Activated CD4-positive, alpha-beta memory T cell treated with anti-CD3 and anti-CD28 coated beads for 36 hours (primary cell): ENCODE measurements at regions not wholly inside any gene's neighbourhood (a gene's known extent, or its start where the extent isn't known, plus 50 kb on each side); places are given as distances from the start of the nearest gene placed in this dataset.
"Not testable (repeated sequence)": the region's sequence is repeated elsewhere in the genome, so short reads cannot be mapped to it uniquely, and the experiment has no call there.

Experiments used
- CTCF ChIA-PET: fragments of 350-600 bp; sonication (Branson Sonifier 250); formaldehyde crosslinking; loops from one replicate; lab custom pipeline; 2021; ENCODE audit warnings: antibody characterized with exemption, inconsistent platforms; lab: Charles Lee
- POLR2A ChIA-PET: fragments of 350-600 bp; sonication (Branson Sonifier 250); formaldehyde crosslinking; loops from one replicate; lab custom pipeline; 2021; ENCODE audit warnings: antibody characterized with exemption; lab: Charles Lee
- DNase-seq: peaks from one replicate; pipeline ENCODE4 v3.0.0-alpha.2; 2020
- H3K27ac Mint-ChIP-seq: one replicate; pipeline ENCODE4 v1.8.0; 2021; ENCODE audit warnings: mixed read lengths
- H3K27me3 Mint-ChIP-seq: one replicate; pipeline ENCODE4 v1.8.0; 2021; ENCODE audit warnings: mixed read lengths
- H3K36me3 Mint-ChIP-seq: one replicate; pipeline ENCODE4 v1.8.0; 2021; ENCODE audit warnings: mixed read lengths
- H3K4me1 Mint-ChIP-seq: one replicate; pipeline ENCODE4 v1.8.0; 2021; ENCODE audit warnings: low read depth, mixed read lengths
- H3K4me3 Mint-ChIP-seq: one replicate; pipeline ENCODE4 v1.8.0; 2021; ENCODE audit warnings: mild to moderate bottlenecking, mixed read lengths
- H3K9me3 Mint-ChIP-seq: one replicate; pipeline ENCODE4 v1.8.0; 2021; ENCODE audit warnings: mixed read lengths
- intact Hi-C: fragments of 100-400 bp; cut with micrococcal nuclease; formaldehyde crosslinking; loops from one replicate; pipeline ENCODE4 v1.15.1; 2023

DNA sequence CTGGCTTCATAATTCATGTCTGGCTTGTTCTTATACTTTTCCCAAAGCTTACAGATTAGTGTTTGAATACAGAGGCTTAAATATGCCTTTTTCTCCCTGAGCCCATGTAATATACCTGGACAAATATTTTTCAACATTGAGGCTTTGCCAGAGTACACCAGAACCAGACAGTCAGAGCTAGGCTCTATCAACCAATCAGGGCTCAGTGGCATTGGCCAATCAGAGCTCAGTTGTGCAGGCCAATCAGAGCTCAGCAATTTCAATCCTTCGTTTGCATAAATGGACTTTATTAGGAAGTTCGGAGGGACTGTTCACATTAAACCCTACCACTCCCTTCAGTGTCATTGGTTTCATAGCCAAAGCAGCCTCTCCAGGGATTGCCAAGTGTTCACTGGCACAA, 51.2 kb upstream of the TMSB15B start:
- CTCF ChIA-PET, result interaction anchor here (0.8 kb wide), 1 partner anchor 66 kb away, joined by 4 read pairs; no protein-coding TSS in a partner anchor
- POLR2A ChIA-PET, result no interaction called here
- Mint-ChIP-seq H3K9me3 (no peaks in the 10 kb centered on the region), H3K27ac (no peak overlapping the region), H3K4me3 (no peak overlapping the region), H3K27me3 (no peaks in the 10 kb centered on the region), H3K4me1 (no peaks in the 10 kb centered on the region), H3K36me3 (peaks cover 3% of the 10 kb centered on the region)
- no peak for DNase-seq
- intact Hi-C loops, result no loop called here

- no peaks in the 10 kb centered on the region for H3K9me3 Mint-ChIP-seq
- no peaks in the 10 kb centered on the region for H3K4me1 Mint-ChIP-seq
- H3K27ac Mint-ChIP-seq, result no peak overlapping the region
- no peaks in the 10 kb centered on the region for H3K27me3 Mint-ChIP-seq
- CTCF ChIA-PET, result interaction anchor here (0.8 kb wide), 1 partner anchor 65 kb away, joined by 4 read pairs; no protein-coding TSS in a partner anchor
- no peak for DNase-seq
- intact Hi-C loops, result no loop called here
- POLR2A ChIA-PET, result no interaction called here
- H3K36me3 Mint-ChIP-seq, result peaks cover 3% of the 10 kb centered on the region
- H3K4me3 Mint-ChIP-seq, result no peak overlapping the region
Measured at GRCh38 chrX:103910430-103910829, 52.0 kb upstream of the TMSB15B start.

- H3K9me3 Mint-ChIP-seq, result peaks cover 3% of the 10 kb centered on the region
- no peaks in the 10 kb centered on the region for H3K4me1 Mint-ChIP-seq
- H3K4me3 Mint-ChIP-seq, result no peak overlapping the region
- ChIA-PET POLR2A (no interaction called here), CTCF (no interaction called here)
- no peak overlapping the region for H3K27ac Mint-ChIP-seq
- no peak for DNase-seq
- intact Hi-C loops, result no loop called here
- H3K36me3 Mint-ChIP-seq, result peaks cover 5% of the 10 kb centered on the region
- no peaks in the 10 kb centered on the region for H3K27me3 Mint-ChIP-seq
Measured at GRCh38 chrX:103904301-103904700, 58.1 kb upstream of the TMSB15B start.

GRCh38 chrX:103902606-103903005, 59.8 kb upstream of the TMSB15B start:
- H3K4me3 Mint-ChIP-seq, H3K36me3 Mint-ChIP-seq, intact Hi-C loops, H3K9me3 Mint-ChIP-seq, POLR2A ChIA-PET, H3K4me1 Mint-ChIP-seq, CTCF ChIA-PET, H3K27me3 Mint-ChIP-seq, H3K27ac Mint-ChIP-seq, DNase-seq: not testable (repeated sequence)

- intact Hi-C loops, result no loop called here
- no peak for DNase-seq
- H3K9me3 Mint-ChIP-seq, result peaks cover 2% of the 10 kb centered on the region
- CTCF ChIA-PET, result no interaction called here
- H3K4me3 Mint-ChIP-seq, result no peak overlapping the region
- H3K4me1 Mint-ChIP-seq, result no peaks in the 10 kb centered on the region
- POLR2A ChIA-PET, result no interaction called here
- no peak overlapping the region for H3K27ac Mint-ChIP-seq
- H3K27me3 Mint-ChIP-seq, result no peaks in the 10 kb centered on the region
- no peaks in the 10 kb centered on the region for H3K36me3 Mint-ChIP-seq
Measured at GRCh38 chrX:103889216-103889615, 57.2 kb upstream of the RAB9B start.

DNA sequence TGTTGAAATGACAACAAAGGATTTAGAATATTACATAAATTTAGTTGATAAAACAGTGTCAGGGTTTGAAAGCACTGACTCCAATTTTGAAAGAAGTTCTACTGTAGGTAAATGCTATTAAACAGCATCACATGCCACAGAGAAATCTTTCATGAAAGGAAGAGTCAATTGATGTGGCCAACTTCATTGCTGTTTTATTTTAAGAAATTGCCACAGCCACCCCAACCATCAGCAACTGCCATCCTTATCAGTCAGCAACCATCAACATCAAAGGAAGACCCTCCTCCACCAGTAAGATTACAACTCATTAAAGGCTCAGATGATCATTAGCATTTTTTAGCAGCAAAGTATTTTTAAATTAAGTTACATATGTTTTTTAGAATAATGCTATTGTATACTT, 54.6 kb upstream of the RAB9B start:
- ChIA-PET CTCF (no interaction called here), POLR2A (no interaction called here)
- no peak overlapping the region for H3K27ac Mint-ChIP-seq
- no peaks in the 10 kb centered on the region for H3K36me3 Mint-ChIP-seq
- no peaks in the 10 kb centered on the region for H3K27me3 Mint-ChIP-seq
- H3K4me3 Mint-ChIP-seq, result no peak overlapping the region
- no peak for DNase-seq
- H3K9me3 Mint-ChIP-seq, result peaks cover 2% of the 10 kb centered on the region
- peaks cover 5% of the 10 kb centered on the region for H3K4me1 Mint-ChIP-seq
- intact Hi-C loops, result no loop called here

- ChIA-PET CTCF (no interaction called here), POLR2A (no interaction called here)
- no peak for DNase-seq
- peaks cover 5% of the 10 kb centered on the region for H3K4me1 Mint-ChIP-seq
- H3K27me3 Mint-ChIP-seq, result no peaks in the 10 kb centered on the region
- H3K4me3 Mint-ChIP-seq, result no peak overlapping the region
- H3K27ac Mint-ChIP-seq, result no peak overlapping the region
- peaks cover 2% of the 10 kb centered on the region for H3K9me3 Mint-ChIP-seq
- H3K36me3 Mint-ChIP-seq, result no peaks in the 10 kb centered on the region
- intact Hi-C loops, result no loop called here
Measured at GRCh38 chrX:103883533-103883932, 51.5 kb upstream of the RAB9B start.

GRCh38 chrX:103882999-103883398, 50.9 kb upstream of the RAB9B start:
- H3K4me1 Mint-ChIP-seq, result peaks cover 5% of the 10 kb centered on the region
- H3K27ac Mint-ChIP-seq, result no peak overlapping the region
- DNase-seq, result no peak
- ChIA-PET POLR2A (no interaction called here), CTCF (no interaction called here)
- no peak overlapping the region for H3K4me3 Mint-ChIP-seq
- no peaks in the 10 kb centered on the region for H3K27me3 Mint-ChIP-seq
- peaks cover 2% of the 10 kb centered on the region for H3K9me3 Mint-ChIP-seq
- intact Hi-C loops, result no loop called here
- H3K36me3 Mint-ChIP-seq, result no peaks in the 10 kb centered on the region
